GM19239 (cell line): ENCODE measurements at regions not wholly inside any gene's neighbourhood (a gene's known extent, or its start where the extent isn't known, plus 50 kb on each side); places are given as distances from the start of the nearest gene placed in this dataset.
"Not testable (repeated sequence)": the region's sequence is repeated elsewhere in the genome, so short reads cannot be mapped to it uniquely, and the experiment has no call there.

Experiments
- DNase-seq: peaks from one replicate; pipeline ENCODE4 v3.0.0; 2011; ENCODE audit warnings: low spot score; ENCODE audit not compliant: insufficient read length
- FAIRE-seq: peaks from 2 replicates; lab custom pipeline; 2011; peaks lifted over from hg19 to GRCh38; lab: Jason Lieb, UNC

GRCh38 chr14:41549821-41550607 lies 56.7 kb upstream of the LRFN5 start:
- FAIRE-seq = no peak
- DNase-seq = no peak

- no peak for FAIRE-seq
- no peak for DNase-seq
Measured at GRCh38 chr14:41549282-41549681, 57.4 kb upstream of the LRFN5 start.

GRCh38 chr14:41548666-41549065 lies 58.0 kb upstream of the LRFN5 start:
- FAIRE-seq = no peak
- no peak for DNase-seq

- DNase-seq (no peak), FAIRE-seq (no peak)
Measured at GRCh38 chr14:41541333-41541732, 65.3 kb upstream of the LRFN5 start.

GRCh38 chr14:41532255-41532654 lies 74.4 kb upstream of the LRFN5 start:
- FAIRE-seq (no peak), DNase-seq (no peak)

- DNase-seq (no peak), FAIRE-seq (no peak)
Measured at GRCh38 chr14:41521891-41522290, 84.8 kb upstream of the LRFN5 start.

- FAIRE-seq, DNase-seq: not testable (repeated sequence)
Measured at GRCh38 chr14:41518030-41518429, 88.6 kb upstream of the LRFN5 start.

- no peak for DNase-seq
- no peak for FAIRE-seq
Measured at GRCh38 chr14:41506552-41506951, 100.1 kb upstream of the LRFN5 start.

- DNase-seq (no peak), FAIRE-seq (no peak)
Measured at GRCh38 chr14:41505491-41505890, 101.2 kb upstream of the LRFN5 start.

GRCh38 chr14:41498959-41499358 lies 107.7 kb upstream of the LRFN5 start:
- no peak for FAIRE-seq
- no peak for DNase-seq

GRCh38 chr14:41490323-41490722 lies 116.4 kb upstream of the LRFN5 start:
- FAIRE-seq = no peak
- DNase-seq = no peak

GRCh38 chr14:41489315-41489972 lies 117.2 kb upstream of the LRFN5 start:
- FAIRE-seq = no peak

GRCh38 chr14:41488401-41488800 lies 118.3 kb upstream of the LRFN5 start:
- no peak for FAIRE-seq
- DNase-seq = no peak

More at GRCh38 chr14:41489315-41489972, 117.2 kb upstream of the LRFN5 start:
- DNase-seq = no peak

GRCh38 chr14:41482861-41483260 lies 123.8 kb upstream of the LRFN5 start:
- DNase-seq (no peak), FAIRE-seq (no peak)

- no peak for FAIRE-seq
- DNase-seq = no peak
Measured at GRCh38 chr14:41476526-41476925, 130.2 kb upstream of the LRFN5 start.

- FAIRE-seq = no peak
- DNase-seq = no peak
Measured at GRCh38 chr14:41461380-41461779, 145.3 kb upstream of the LRFN5 start.

- DNase-seq (no peak), FAIRE-seq (no peak)
Measured at GRCh38 chr14:41457393-41457792, 149.3 kb upstream of the LRFN5 start.

- FAIRE-seq (no peak), DNase-seq (no peak)
Measured at GRCh38 chr14:41449066-41449465, 157.6 kb upstream of the LRFN5 start.

- DNase-seq = no peak
- no peak for FAIRE-seq
Measured at GRCh38 chr14:41446008-41446407, 160.7 kb upstream of the LRFN5 start.

- FAIRE-seq = no peak
- DNase-seq = no peak
Measured at GRCh38 chr14:41423503-41423902, 183.2 kb upstream of the LRFN5 start.

- DNase-seq, FAIRE-seq: not testable (repeated sequence)
Measured at GRCh38 chr14:41421308-41421707, 185.4 kb upstream of the LRFN5 start.

GRCh38 chr14:41419709-41420108 lies 187.0 kb upstream of the LRFN5 start:
- no peak for FAIRE-seq

More at GRCh38 chr14:41419709-41420108, 187.0 kb upstream of the LRFN5 start:
- no peak for DNase-seq
